Mucosa of rectum (tissue), 2 donors: ENCODE measurements at regions not wholly inside any gene's neighbourhood (a gene's known extent, or its start where the extent isn't known, plus 50 kb on each side); places are given as distances from the start of the nearest gene placed in this dataset.

Experiments used
- H3K27ac ChIP-seq, 2 donors: one replicate each; pipeline ENCODE4 v1.7.0; 2013; ENCODE audit warnings: inconsistent platforms in 2 of 2, low read depth in 2 of 2, low read length in 2 of 2
- H3K27me3 ChIP-seq, 2 donors: one replicate each; pipeline ENCODE4 v1.7.0; 2013; ENCODE audit warnings: low read length in 2 of 2; ENCODE audit not compliant: control insufficient read depth in 2 of 2, insufficient read depth in 2 of 2
- H3K36me3 ChIP-seq, 2 donors: one replicate each; pipeline ENCODE4 v1.7.0; 2013; ENCODE audit warnings: low read length in 2 of 2; ENCODE audit not compliant: control insufficient read depth in 2 of 2, insufficient read depth in 2 of 2
- H3K4me1 ChIP-seq, 2 donors: one replicate each; pipeline ENCODE4 v1.7.0; 2013; ENCODE audit warnings: low read length in 2 of 2, mild to moderate bottlenecking in 1 of 2; ENCODE audit not compliant: control insufficient read depth in 2 of 2, insufficient read depth in 2 of 2
- H3K4me3 ChIP-seq, 2 donors: one replicate each; pipeline ENCODE4 v1.7.0; 2013; ENCODE audit warnings: low read length in 2 of 2
- H3K9ac ChIP-seq, 2 donors: one replicate each; pipeline ENCODE4 v1.7.0; 2013; ENCODE audit warnings: low read length in 2 of 2, low read depth in 1 of 2, mild to moderate bottlenecking in 1 of 2
- H3K9me3 ChIP-seq, 2 donors: one replicate each; pipeline ENCODE4 v1.7.0; 2013; ENCODE audit warnings: low read length in 2 of 2; ENCODE audit not compliant: control insufficient read depth in 2 of 2
- donor health status: healthy.
- donor health status: Normal muscosa, but diverticular disease.

DNA sequence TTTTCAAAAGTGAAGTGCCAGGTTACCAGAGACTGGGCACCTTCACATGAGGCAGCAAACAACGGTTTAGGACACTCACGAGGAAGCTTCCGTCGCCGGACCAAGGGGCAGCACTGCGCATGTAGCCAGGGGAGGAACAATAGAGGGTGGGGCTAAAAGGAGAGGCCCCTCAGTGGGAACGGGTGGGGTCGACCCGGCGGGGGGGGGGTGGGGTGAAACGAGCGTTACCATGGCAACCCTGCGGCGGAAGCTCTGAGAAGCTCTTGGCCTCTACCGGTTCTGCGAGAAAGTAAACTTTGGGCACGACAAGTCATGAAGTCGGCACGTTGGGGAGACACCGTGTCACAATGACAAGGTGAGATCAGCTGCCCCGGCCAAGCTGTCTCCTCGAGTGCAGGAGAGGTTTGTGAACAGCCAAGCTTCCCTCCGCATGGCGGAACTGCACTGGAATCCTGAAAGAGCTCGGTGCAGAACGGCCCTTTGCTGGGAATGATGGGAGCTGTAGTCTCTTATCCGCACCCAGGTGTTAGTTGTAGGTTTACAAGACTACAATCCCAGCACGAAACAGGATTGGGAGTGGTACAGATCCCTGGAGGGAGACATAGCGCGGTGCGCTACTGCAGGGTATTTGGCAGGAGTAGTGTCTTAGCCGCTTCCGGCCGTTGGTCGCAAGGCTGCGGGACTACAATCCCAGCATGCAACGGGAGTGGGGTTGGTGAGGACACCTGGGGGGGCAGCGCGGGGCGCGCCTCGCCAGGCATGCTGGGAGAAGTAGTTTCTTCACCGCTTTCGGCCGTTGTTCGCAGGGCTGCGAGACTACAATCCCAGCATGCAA, 72.8 kb upstream of the ZNF722 start:
- Histone ChIP-seq H3K9me3 (peaks cover 0 to 2% of the 10 kb centered on the region in 2 donors), H3K36me3 (no peaks in the 10 kb centered on the region), H3K4me1 (peaks cover 6% of the 10 kb centered on the region in 2 donors), H3K9ac (peak overlapping the region; percentile 74 to 86), H3K27me3 (no peaks in the 10 kb centered on the region), H3K4me3 (peak overlapping the region; percentile 83 to 97), H3K27ac (peak overlapping the region; percentile 92 to 95)

DNA sequence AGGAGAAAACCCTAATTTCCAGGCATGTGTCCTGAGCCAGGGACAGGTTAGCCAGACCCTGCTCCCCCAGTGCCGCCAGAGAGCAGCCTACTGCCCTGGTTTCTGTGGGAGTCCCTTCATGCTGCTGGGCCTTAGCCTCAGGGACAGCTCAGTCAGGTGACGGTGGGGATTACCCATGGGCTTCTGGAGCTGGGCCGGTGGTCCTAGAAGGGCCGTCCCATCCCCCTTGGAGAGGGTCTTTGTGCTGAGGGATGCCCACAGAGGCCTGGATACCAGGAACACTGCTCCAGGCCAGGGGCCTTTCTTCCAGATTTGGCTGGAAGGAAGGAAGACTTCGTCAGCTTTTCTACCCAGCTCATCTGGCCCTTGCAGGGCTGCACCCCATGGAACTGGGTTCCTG, 71.4 kb upstream of the ZNF722 start:
- Histone ChIP-seq H3K9me3 (peaks cover 0 to 2% of the 10 kb centered on the region in 2 donors), H3K27me3 (no peaks in the 10 kb centered on the region), H3K4me3 (peak overlapping the region; percentile 83 to 97), H3K27ac (no peak overlapping the region), H3K36me3 (no peaks in the 10 kb centered on the region), H3K4me1 (peaks cover 6% of the 10 kb centered on the region in 2 donors), H3K9ac (peak overlapping the region in 1 of 2 donors; percentile 74)

DNA sequence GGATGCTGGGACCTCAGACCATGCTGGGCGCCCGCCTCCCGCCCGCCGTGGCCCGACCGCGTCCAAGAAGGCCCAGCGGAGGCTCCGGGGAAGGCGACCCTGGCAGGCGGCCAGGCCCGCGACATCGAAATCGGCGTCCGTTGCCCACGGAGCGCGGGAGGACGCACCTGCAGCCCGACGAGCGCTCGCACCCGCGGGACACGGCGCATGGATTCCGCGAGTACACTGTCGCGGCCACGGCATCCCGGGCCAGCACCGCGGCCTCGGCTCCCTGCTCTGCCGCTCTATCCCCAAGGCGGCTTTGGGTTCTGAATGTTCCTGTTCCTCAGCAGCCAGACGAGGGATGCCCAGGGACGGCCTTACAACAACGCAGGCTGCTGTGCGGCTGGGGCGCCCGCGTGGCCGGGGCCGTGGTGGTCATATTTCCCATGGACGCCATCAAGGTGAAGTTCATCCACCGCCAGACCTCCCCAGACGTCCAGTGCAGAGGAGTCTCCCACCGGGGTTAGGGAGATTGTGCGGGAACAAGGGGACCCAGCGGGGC, 67.5 kb upstream of the ZNF722 start:
- Histone ChIP-seq H3K4me3 (no peak overlapping the region), H3K9ac (no peak overlapping the region), H3K36me3 (no peaks in the 10 kb centered on the region), H3K27me3 (no peaks in the 10 kb centered on the region), H3K9me3 (peaks cover 0 to 2% of the 10 kb centered on the region in 2 donors), H3K27ac (no peak overlapping the region), H3K4me1 (peaks cover 4 to 6% of the 10 kb centered on the region in 2 donors)

DNA sequence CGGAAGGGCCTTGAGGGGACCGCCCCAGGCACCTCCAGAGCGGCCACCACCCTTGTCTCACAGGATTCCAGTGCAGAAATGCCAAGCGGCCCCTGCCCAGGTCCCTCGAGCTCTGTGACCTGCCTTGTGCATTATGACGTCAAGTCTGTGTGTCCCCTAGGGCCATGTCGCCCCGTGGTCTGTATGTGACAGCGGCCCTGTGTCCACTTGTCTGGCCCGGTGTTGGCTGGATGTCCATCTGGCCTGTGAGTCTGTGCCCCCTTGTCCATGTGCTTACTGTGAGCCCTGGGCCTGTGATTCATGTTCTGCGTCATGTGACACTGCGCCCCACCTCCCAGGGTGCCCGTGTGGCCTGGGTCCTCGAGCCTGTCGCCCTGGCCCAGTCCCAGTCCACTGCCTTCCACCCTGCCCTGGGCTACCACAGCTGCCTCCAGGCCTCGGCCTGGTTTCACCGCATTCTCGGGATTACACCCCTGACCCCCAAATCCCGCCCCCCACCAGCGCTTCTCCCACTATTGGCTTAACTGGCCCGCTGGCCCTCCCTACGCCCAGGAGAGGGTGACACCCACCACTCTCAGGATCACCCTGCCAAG, 66.6 kb upstream of the ZNF722 start:
- Histone ChIP-seq H3K4me3 (no peak overlapping the region), H3K27ac (no peak overlapping the region), H3K4me1 (peaks cover 2% of the 10 kb centered on the region in 2 donors), H3K9ac (no peak overlapping the region), H3K9me3 (peaks cover 0 to 2% of the 10 kb centered on the region in 2 donors), H3K27me3 (no peaks in the 10 kb centered on the region), H3K36me3 (no peaks in the 10 kb centered on the region)
